ENCODE measurements at regions not wholly inside any gene's neighbourhood (a gene's known extent, or its start where the extent isn't known, plus 50 kb on each side); places are given as distances from the start of the nearest gene placed in this dataset.

DNA sequence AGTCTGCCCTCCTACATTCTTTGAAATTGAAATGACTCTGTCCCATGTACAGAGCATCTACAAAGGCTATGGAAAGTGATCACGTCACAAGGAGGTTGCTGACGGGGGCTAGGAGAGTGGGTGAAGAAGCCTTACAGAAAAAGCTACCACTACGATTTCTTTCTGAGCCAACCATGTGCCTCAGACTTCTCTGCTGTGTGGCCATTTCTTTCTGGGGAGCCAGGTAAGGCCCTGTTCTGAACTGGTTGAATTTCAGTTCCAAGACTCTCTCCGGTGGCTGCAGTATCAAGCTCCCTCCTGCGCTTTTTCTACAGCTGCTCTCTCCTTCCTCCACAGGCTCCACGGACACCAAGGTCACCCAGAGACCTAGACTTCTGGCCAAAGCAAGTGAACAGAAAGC, 112.5 kb upstream of the PRSS1 start:
- TF ChIP-seq, protein P1, sequence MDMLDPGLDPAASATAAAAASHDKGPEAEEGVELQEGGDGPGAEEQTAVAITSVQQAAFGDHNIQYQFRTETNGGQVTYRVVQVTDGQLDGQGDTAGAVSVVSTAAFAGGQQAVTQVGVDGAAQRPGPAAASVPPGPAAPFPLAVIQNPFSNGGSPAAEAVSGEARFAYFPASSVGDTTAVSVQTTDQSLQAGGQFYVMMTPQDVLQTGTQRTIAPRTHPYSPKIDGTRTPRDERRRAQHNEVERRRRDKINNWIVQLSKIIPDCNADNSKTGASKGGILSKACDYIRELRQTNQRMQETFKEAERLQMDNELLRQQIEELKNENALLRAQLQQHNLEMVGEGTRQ (IDR thresholded peaks at IDR 0.05; ENCODE audit: low read depth, low read length): no peak
- TF ChIP-seq POLR2A (IDR thresholded peaks at IDR 0.05; ENCODE audit: low read depth, low read length) (no peak), MAZ (IDR thresholded peaks at IDR 0.05; ENCODE audit: borderline replicate concordance, low read depth, low read length) (no peak), MAFK (IDR thresholded peaks at IDR 0.05; ENCODE audit: low read depth, low read length) (no peak), FOS (IDR thresholded peaks at IDR 0.05; ENCODE audit: low read depth, low read length) (no peak), SMC3 (IDR thresholded peaks at IDR 0.05; ENCODE audit: low read depth, low read length) (no peak), RFX5 (IDR thresholded peaks at IDR 0.05; ENCODE audit: low read depth, low read length) (no peak), CEBPB (IDR thresholded peaks at IDR 0.05; ENCODE audit: low read depth, low read length) (no peak), RAD21 (IDR thresholded peaks at IDR 0.05; ENCODE audit: low read length) (no peak), RCOR1 (IDR thresholded peaks at IDR 0.05; ENCODE audit: insufficient replicate concordance, low read length) (no peak)
- TF ChIP-seq, protein P2, sequence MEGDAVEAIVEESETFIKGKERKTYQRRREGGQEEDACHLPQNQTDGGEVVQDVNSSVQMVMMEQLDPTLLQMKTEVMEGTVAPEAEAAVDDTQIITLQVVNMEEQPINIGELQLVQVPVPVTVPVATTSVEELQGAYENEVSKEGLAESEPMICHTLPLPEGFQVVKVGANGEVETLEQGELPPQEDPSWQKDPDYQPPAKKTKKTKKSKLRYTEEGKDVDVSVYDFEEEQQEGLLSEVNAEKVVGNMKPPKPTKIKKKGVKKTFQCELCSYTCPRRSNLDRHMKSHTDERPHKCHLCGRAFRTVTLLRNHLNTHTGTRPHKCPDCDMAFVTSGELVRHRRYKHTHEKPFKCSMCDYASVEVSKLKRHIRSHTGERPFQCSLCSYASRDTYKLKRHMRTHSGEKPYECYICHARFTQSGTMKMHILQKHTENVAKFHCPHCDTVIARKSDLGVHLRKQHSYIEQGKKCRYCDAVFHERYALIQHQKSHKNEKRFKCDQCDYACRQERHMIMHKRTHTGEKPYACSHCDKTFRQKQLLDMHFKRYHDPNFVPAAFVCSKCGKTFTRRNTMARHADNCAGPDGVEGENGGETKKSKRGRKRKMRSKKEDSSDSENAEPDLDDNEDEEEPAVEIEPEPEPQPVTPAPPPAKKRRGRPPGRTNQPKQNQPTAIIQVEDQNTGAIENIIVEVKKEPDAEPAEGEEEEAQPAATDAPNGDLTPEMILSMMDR (conservative IDR thresholded peaks at IDR 0.05; ENCODE audit: low read depth, low read length): no peak
- TF ChIP-seq, protein P3, sequence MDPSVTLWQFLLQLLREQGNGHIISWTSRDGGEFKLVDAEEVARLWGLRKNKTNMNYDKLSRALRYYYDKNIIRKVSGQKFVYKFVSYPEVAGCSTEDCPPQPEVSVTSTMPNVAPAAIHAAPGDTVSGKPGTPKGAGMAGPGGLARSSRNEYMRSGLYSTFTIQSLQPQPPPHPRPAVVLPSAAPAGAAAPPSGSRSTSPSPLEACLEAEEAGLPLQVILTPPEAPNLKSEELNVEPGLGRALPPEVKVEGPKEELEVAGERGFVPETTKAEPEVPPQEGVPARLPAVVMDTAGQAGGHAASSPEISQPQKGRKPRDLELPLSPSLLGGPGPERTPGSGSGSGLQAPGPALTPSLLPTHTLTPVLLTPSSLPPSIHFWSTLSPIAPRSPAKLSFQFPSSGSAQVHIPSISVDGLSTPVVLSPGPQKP (IDR thresholded peaks at IDR 0.05; ENCODE audit: borderline replicate concordance, low read depth, low read length): no peak
